ENCODE measurements at regions not wholly inside any gene's neighbourhood (a gene's known extent, or its start where the extent isn't known, plus 50 kb on each side); places are given as distances from the start of the nearest gene placed in this dataset.

DNA sequence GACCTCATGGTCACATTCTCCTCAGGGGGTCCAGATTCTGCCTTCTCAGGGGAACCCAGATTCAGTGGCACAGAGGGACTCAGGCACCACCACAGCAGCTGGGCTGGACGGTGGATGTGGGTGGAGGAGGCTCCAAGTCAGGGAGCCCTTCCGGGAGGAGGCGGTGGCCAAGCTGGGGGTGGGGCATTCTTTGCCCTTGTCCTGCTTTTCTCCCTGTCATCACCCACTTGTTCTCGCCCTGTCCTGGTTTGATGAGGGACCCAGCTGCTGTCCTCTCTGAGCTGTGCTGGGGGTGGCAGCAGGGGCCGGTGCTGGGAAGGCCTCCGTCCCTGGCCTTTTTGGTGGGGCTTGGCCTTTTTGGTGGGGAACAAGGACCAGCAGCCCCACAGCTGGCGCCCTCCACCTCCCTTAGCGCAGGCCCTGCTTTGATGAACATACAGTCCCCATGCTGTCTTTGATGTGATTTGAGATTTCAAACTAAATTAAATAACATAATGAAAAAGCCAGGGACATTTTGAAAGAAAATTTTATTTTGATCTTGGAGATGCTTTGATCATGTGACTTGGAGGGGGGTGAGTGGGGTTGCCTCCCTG is 1168.2 kb downstream of the BRD1 start:
- TF ChIP-seq CTCF (IDR thresholded peaks at IDR 0.05 in 8 of 11, conservative IDR thresholded peaks at IDR 0.05 in 3 of 11) = no peak
- no peak for TF ChIP-seq POLR2A (IDR thresholded peaks at IDR 0.05)
- TF ChIP-seq POLR2AphosphoS5 (IDR thresholded peaks at IDR 0.05) = no peak

Data from spleen (tissue), 7 donors.